ENCODE measurements at regions not wholly inside any gene's neighbourhood (a gene's known extent, or its start where the extent isn't known, plus 50 kb on each side); places are given as distances from the start of the nearest gene placed in this dataset.

DNA sequence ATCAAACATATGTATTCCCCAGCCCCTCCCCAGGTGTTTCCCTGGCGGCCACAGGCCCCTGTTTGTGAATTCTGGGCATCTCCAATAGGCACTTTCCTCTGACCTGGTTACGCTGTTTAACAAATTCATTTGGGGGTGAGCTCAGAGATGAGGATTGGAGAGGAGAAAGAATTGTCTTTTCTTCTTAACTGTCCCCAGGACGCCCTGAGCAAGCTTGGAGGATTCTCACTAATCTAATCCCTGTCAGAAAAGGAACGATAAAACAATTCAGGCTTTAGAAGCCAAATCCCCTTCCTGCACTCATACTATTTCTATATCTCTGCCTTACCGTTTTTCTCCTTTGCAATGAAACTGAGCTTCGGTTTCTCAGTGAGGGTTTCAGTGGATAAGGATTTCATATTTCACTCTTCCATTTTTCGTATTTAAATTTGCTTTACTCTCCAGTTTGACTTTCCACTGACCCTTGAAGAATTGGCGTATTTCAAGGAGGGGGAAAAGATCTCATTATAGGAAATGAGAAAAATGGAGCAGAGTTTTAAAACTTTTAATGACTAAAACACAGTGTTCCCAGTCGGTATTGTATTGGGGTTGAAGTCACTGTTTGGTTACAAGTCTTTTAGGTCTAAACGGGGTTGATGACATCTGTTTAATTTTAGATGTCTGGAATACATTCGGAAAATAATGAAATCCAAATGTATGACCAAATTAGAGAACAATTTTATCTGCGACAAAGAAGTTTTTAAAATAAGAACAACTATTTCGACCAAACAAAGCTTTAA lies 180.1 kb downstream of the MACROH2A1 start:
- H3K36me3 Mint-ChIP-seq (ENCODE audit: insufficient read depth in 1 of 3, low read depth in 3 of 3): no peaks in the 10 kb centered on the region; a peak in 1 of 7 replicates
- H3K9me3 Mint-ChIP-seq: no peaks in the 10 kb centered on the region
- H3K18ac ChIP-seq (ENCODE audit: insufficient read length, low read depth, low read length): no peak overlapping the region

More for the DNA sequence above, 180.1 kb downstream of the MACROH2A1 start:
- WGBS (ENCODE audit: extremely low coverage, insufficient read length, low lambda C conversion rate): no CpG with 5 or more reads among the region's 13 CpGs
- Mint-ChIP-seq H3K27me3 (ENCODE audit: low read depth) (peaks cover 30% of the 10 kb centered on the region), H3K4me3 (no peak overlapping the region), H3K27ac (no peak overlapping the region), H3K4me1 (peaks cover 4 to 5% of the 10 kb centered on the region in 2 experiments; a peak in 2 of 4 replicates)
- Histone ChIP-seq H3K4me2 (ENCODE audit: insufficient read depth, insufficient read length, low read length) (no peak overlapping the region), H2BK5ac (ENCODE audit: insufficient read length, low read length) (no peak overlapping the region), H3K9ac (ENCODE audit: extremely low read depth, insufficient read length, low read length) (no peak overlapping the region), H3K9me3 (ENCODE audit: control insufficient read depth, low read depth, low read length) (no peaks in the 10 kb centered on the region), H2BK12ac (ENCODE audit: insufficient read length, low read depth, low read length) (no peak overlapping the region), H3K79me1 (ENCODE audit: insufficient read depth, low read depth, low read length, poor library complexity, severe bottlenecking) (no peaks in the 10 kb centered on the region), H3K23ac (ENCODE audit: insufficient read length, low read depth, low read length) (no peak overlapping the region), H2BK15ac (ENCODE audit: low read depth, low read length) (no peak overlapping the region), H3T11ph (ENCODE audit: low read length) (no peak overlapping the region), H4K5ac (ENCODE audit: insufficient read length, low read depth, low read length) (no peak overlapping the region), H4K8ac (replicated peaks; ENCODE audit: insufficient read length, low read depth, low read length) (no peak overlapping the region), H3K79me2 (ENCODE audit: insufficient read depth, low read length) (no peaks in the 10 kb centered on the region; the same call in 1 of the 2 replicates), H4K20me1 (ENCODE audit: control insufficient read depth, insufficient read depth, insufficient read length) (no peaks in the 10 kb centered on the region), H3K56ac (ENCODE audit: insufficient read length, low read depth, low read length) (no peak overlapping the region), H3K14ac (ENCODE audit: insufficient read depth, low read length) (no peak overlapping the region), H2BK120ac (ENCODE audit: low read depth, low read length, poor library complexity, severe bottlenecking) (no peak overlapping the region), H3K27ac (ENCODE audit: insufficient read length, low read depth, low read length) (no peak overlapping the region), H3K4me1 (ENCODE audit: insufficient read depth, low read length) (no peaks in the 10 kb centered on the region), H4K91ac (ENCODE audit: insufficient read length, low read depth, low read length) (no peak overlapping the region), H3K4ac (ENCODE audit: low read depth, low read length) (no peak overlapping the region), H2AK5ac (ENCODE audit: insufficient read length, low read length) (no peak overlapping the region), H2BK20ac (ENCODE audit: low read depth, low read length, poor library complexity, severe bottlenecking) (no peak overlapping the region), H2AFZ (ENCODE audit: low read length) (no peak overlapping the region), H3K23me2 (ENCODE audit: insufficient read length, low read depth, low read length, poor library complexity, severe bottlenecking) (no peaks in the 10 kb centered on the region), H3K27me3 (ENCODE audit: insufficient read depth, low read length) (no peaks in the 10 kb centered on the region)
- TF ChIP-seq, protein P1, sequence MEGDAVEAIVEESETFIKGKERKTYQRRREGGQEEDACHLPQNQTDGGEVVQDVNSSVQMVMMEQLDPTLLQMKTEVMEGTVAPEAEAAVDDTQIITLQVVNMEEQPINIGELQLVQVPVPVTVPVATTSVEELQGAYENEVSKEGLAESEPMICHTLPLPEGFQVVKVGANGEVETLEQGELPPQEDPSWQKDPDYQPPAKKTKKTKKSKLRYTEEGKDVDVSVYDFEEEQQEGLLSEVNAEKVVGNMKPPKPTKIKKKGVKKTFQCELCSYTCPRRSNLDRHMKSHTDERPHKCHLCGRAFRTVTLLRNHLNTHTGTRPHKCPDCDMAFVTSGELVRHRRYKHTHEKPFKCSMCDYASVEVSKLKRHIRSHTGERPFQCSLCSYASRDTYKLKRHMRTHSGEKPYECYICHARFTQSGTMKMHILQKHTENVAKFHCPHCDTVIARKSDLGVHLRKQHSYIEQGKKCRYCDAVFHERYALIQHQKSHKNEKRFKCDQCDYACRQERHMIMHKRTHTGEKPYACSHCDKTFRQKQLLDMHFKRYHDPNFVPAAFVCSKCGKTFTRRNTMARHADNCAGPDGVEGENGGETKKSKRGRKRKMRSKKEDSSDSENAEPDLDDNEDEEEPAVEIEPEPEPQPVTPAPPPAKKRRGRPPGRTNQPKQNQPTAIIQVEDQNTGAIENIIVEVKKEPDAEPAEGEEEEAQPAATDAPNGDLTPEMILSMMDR (conservative IDR thresholded peaks at IDR 0.05): no peak
- no peak for DNase-seq
